H54 (cell line): ENCODE measurements at regions not wholly inside any gene's neighbourhood (a gene's known extent, or its start where the extent isn't known, plus 50 kb on each side); places are given as distances from the start of the nearest gene placed in this dataset.

Experiments used
- DNase-seq: peaks from one replicate; pipeline ENCODE4 v3.0.0; 2011; ENCODE audit warnings: low spot score, mixed read lengths; ENCODE audit not compliant: insufficient read length
- FAIRE-seq: peaks from 3 replicates; lab custom pipeline; 2011; peaks lifted over from hg19 to GRCh38; lab: Jason Lieb, UNC
- POLR2A ChIP-seq: IDR thresholded peaks from 2 replicates; pipeline ENCODE4 v1.6.1; 2011; ENCODE audit warnings: low read depth, mild to moderate bottlenecking, low read length

DNA sequence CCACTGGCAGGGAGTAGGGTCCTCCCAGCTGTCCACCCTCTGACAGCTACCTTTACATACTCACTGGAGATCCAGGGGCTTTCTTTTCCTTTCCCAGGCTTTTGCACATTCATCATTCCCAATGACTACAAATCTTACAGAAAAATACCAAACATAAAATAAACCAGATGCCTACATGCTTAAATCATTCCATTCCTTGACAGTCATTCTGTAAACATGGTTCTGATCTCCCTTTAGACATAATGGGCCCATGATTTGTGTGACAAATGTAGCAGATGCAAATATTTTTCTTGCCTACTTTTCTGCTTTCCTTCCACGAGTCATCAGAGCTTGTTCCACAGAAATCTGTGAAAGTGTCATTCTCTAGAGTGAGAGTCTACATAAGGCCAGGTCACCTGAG is 207.0 kb downstream of the IDS start:
- DNase-seq (no peak), FAIRE-seq (no peak)
- no peak for TF ChIP-seq POLR2A

DNA sequence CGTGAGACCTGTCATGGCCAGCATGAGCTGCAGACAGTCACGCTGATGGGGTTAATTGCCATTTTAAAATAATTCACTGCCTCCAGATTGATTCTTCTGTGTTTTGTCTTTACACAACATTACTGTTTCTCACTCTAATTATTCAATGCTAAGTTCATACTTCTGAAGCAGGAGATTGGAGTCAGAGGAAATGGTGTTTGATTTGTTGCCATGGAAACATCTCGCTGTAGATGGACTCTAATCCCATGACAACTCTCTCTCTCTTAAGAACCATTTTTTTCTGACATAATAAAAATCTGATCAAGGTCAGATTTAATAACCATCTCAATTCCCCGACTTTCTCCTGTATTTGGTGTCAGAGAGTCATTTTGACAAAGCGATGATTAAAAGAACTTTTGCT is 209.0 kb downstream of the IDS start:
- TF ChIP-seq POLR2A, result no peak
- no peak for FAIRE-seq

GRCh38 chrX:149286940-149287349 is 218.2 kb downstream of the IDS start:
- TF ChIP-seq POLR2A, result no peak
- DNase-seq, result peak; percentile 5
- FAIRE-seq, result no peak

More for the DNA sequence above, 209.0 kb downstream of the IDS start:
- DNase-seq, result no peak

- DNase-seq, result no peak
- FAIRE-seq, result no peak
- TF ChIP-seq POLR2A, result no peak
Measured at GRCh38 chrX:149284616-149285015, 220.5 kb downstream of the IDS start.

DNA sequence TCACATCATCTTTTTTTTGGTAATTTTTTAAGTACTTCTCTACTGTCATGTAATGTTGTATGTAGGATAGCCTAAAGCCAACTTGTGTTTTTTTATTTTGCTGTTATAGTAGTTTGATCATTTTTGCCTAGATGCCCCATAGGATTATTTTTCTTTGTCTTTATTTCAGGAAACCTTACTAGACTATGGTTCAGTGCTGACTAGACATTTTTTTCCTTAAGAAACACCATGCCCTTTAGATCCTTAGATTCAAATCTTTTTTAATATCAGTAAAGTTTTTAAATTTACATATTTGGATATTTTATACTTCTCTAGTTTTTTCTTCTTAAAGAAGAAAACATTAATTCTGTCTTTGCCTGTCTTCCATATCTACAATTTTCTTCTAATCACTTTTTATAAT is 221.3 kb downstream of the IDS start:
- FAIRE-seq (no peak), DNase-seq (no peak)
- no peak for TF ChIP-seq POLR2A

- no peak for FAIRE-seq
- TF ChIP-seq POLR2A, result no peak
- no peak for DNase-seq
Measured at GRCh38 chrX:149282909-149283308, 222.2 kb downstream of the IDS start.

- no peak for FAIRE-seq
- DNase-seq, result no peak
- TF ChIP-seq POLR2A, result no peak
Measured at GRCh38 chrX:149280011-149280410, 225.1 kb downstream of the IDS start.

GRCh38 chrX:149275836-149276235 is 229.3 kb downstream of the IDS start:
- no peak for TF ChIP-seq POLR2A
- DNase-seq (no peak), FAIRE-seq (no peak)

DNA sequence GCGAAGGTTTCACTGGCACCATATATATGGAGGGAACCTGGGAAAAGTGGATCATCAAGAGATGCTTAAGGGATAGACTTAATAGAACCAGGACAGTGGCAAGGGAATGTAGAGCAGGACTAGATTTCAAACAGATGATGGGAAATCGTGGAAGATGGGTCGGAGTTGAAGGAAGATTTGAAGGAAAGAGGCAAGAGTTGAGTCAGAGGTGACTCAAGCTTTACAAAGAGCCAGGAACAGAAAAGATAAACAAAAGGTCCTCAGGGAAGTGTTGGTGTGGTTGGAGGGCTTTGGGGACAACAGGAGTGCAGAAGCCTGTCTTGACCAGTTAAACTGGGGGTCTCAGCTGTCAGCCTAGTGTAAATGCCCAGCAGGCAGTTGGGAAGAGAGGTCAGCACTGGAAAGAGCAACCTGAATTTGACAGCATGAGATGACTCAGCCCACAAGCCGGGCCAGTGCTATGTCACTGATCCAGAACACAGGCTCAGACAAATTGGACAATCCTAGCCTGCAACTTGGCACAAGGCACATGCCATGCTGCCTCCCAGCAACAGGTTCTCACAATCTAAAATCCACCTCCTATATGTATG is 230.5 kb downstream of the IDS start:
- DNase-seq (no peak), FAIRE-seq (no peak)
- TF ChIP-seq POLR2A, result no peak

- FAIRE-seq (no peak), DNase-seq (no peak)
- TF ChIP-seq POLR2A, result no peak
Measured at GRCh38 chrX:149272690-149273463, 232.2 kb downstream of the IDS start.

DNA sequence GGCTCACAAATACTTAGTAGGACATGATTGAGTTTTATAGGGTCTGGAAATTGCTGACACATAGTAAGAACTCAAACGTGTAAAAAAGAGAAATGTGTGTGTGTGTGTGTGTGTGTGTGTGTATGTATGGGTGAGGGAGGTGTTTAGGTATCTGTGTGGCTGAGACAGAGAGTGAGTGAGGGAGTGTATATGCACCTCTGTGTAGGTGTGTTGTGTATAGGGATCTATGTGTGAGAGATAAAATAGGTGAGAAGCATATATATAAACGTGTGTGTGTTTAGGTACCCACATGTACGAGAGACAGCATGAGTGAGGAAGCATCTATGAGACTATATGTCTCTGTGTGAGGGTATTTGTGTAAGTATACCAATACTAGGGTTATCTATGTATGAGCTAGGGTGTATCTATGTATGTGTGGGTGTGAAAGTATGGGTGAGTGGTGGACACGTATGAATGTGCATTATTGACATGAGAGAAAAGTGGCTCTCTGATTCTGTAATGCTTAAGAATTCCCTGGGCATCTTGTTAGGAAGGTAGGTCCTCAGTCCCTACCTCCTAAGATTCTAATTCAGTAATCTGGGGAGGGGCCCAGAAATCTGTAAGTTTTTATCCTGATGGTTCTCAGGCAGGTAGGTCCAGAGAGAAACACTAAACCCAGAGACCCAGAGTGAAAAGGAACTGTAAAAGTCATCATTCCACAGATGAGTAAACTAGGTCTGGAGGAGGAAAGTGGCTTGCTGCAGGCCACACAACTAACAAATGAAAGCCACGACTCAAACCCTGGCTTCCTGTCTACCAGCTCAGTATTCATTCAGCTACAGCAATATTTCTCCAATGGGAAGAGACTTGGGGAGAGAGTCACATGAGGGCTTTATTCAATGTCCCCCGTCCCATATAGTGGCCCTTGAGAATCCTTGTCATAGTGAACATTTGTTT is 237.0 kb downstream of the IDS start:
- DNase-seq (no peak), FAIRE-seq (no peak)
- TF ChIP-seq POLR2A, result no peak

GRCh38 chrX:149262086-149262485 is 243.0 kb downstream of the IDS start:
- DNase-seq (no peak), FAIRE-seq (no peak)

DNA sequence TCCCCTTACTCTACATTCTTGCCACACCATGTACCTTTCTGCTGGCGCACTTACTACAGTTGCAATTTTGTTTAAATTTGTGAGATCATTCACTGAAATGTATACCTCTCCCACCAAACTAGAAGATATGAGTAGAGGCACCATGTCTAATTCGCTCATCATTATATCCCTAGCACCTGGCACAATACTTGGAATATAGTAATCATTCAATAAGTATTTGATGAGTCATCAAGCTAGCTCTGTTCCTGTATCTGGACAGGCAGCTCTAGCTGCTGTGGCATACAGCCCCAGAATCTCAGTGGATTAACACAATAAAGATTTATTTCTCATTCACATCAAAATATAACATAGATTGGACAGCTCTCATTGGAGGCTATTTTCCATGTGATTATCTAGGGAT is 245.9 kb downstream of the IDS start:
- TF ChIP-seq POLR2A, result no peak
- no peak for DNase-seq
- no peak for FAIRE-seq

More at GRCh38 chrX:149262086-149262485, 243.0 kb downstream of the IDS start:
- TF ChIP-seq POLR2A, result no peak

DNA sequence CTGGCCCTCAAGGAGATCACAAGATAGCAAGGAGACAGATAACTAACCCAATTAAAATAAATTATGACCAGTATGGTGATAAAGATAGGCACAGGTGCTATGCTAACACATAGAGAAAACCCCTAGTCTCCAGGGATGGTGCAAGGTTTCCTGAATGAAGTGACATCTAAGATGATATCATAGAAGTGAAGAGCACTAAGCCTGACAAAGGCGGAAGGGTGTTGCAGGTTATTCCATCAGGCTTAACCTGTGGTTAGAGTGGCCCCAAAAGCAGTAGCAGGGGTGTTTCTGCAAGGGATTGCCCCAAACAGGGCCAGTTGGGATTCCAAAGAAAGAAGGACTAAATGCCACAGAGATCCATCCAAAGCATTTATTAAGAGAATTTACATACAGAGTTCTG is 249.2 kb downstream of the IDS start:
- DNase-seq, result no peak
- no peak for TF ChIP-seq POLR2A
- FAIRE-seq, result no peak
